Fibroblast of lung (primary cell): ENCODE measurements at regions not wholly inside any gene's neighbourhood (a gene's known extent, or its start where the extent isn't known, plus 50 kb on each side); places are given as distances from the start of the nearest gene placed in this dataset.

Experiments used
- DNase-seq, 2 donors: peaks; one replicate each; pipeline versions ENCODE4 v3.0.0 to v3.0.0-alpha.2; 2010; ENCODE audit warnings: low read depth in 2 of 2
- H2AFZ ChIP-seq: 2 replicates; pipeline ENCODE4 v1.5.1; 2012; ENCODE audit warnings: low read length, control low read depth, inconsistent platforms
- H3K27ac ChIP-seq: 2 replicates; pipeline ENCODE4 v1.5.1; 2011; ENCODE audit warnings: low read length, control low read depth; ENCODE audit not compliant: insufficient read depth
- H3K27me3 ChIP-seq: 2 replicates; pipeline ENCODE4 v1.5.1; 2011; ENCODE audit warnings: mild to moderate bottlenecking, low read length; ENCODE audit not compliant: control insufficient read depth, insufficient read depth
- H3K36me3 ChIP-seq: 2 replicates; pipeline ENCODE4 v1.5.1; 2011; ENCODE audit warnings: low read length; ENCODE audit not compliant: control insufficient read depth, insufficient read depth
- H3K4me1 ChIP-seq: 2 replicates; pipeline ENCODE4 v1.5.1; 2011; ENCODE audit warnings: low read length; ENCODE audit not compliant: control insufficient read depth, insufficient read depth; ENCODE audit errors: extremely low read depth
- H3K4me2 ChIP-seq: 2 replicates; pipeline ENCODE4 v1.5.1; 2011; ENCODE audit warnings: low read length, control low read depth; ENCODE audit not compliant: insufficient read depth; ENCODE audit errors: extremely low read depth
- H3K4me3 ChIP-seq, 4 experiments: fragments of 200-600 bp in 1 of 4; sonication (generic) in 1 of 4; replicated peaks in 1 of 4; 2 replicates each; pipeline ENCODE4 v1.5.1; 2011 to 2016; ENCODE audit warnings: low read length in 4 of 4, low read depth in 3 of 4, mild to moderate bottlenecking in 3 of 4, control low read depth in 2 of 4, inconsistent platforms in 1 of 4, mixed read lengths in 1 of 4; ENCODE audit not compliant: insufficient read depth in 1 of 4; ENCODE audit errors: control extremely low read depth in 1 of 4
- H3K79me2 ChIP-seq: 2 replicates; pipeline ENCODE4 v1.5.1; 2012; ENCODE audit warnings: mild to moderate bottlenecking, low read length, inconsistent platforms; ENCODE audit not compliant: control insufficient read depth, insufficient read depth
- H3K9ac ChIP-seq: 2 replicates; pipeline ENCODE4 v1.5.1; 2011; ENCODE audit warnings: mild to moderate bottlenecking, low read length, control low read depth; ENCODE audit not compliant: insufficient read depth
- H3K9me3 ChIP-seq: 2 replicates; pipeline ENCODE4 v1.5.1; 2012; ENCODE audit warnings: low read depth, low read length; ENCODE audit not compliant: control insufficient read depth, insufficient read depth
- H4K20me1 ChIP-seq: 2 replicates; pipeline ENCODE4 v1.5.1; 2011; ENCODE audit warnings: low read length; ENCODE audit not compliant: control insufficient read depth, insufficient read depth; ENCODE audit errors: extremely low read depth
- CTCF ChIP-seq, 2 donors: IDR thresholded peaks in 1 of 2; conservative IDR thresholded peaks in 1 of 2; 1 replicate in 1 of 2; 2 replicates in 1 of 2; pipeline ENCODE4 v1.5.1; 2011 to 2012; ENCODE audit warnings: low read length in 2 of 2, control low read depth in 1 of 2, inconsistent platforms in 1 of 2, low read depth in 1 of 2, mild to moderate bottlenecking in 1 of 2
- EZH2 ChIP-seq: IDR thresholded peaks from 2 replicates; pipeline ENCODE4 v1.5.1; 2012; ENCODE audit warnings: low read length, control low read depth, mild to moderate bottlenecking; ENCODE audit errors: missing control alignments

GRCh38 chr11:13876423-13876822 lies 86.1 kb upstream of the SPON1 start:
- no peaks in the 10 kb centered on the region for H3K79me2 ChIP-seq
- no peak overlapping the region for H3K4me2 ChIP-seq
- no peaks in the 10 kb centered on the region for H3K4me1 ChIP-seq
- no peaks in the 10 kb centered on the region for H3K27me3 ChIP-seq
- H3K27ac ChIP-seq: no peak overlapping the region
- TF ChIP-seq CTCF (conservative IDR thresholded peaks at IDR 0.05 in 1 of 2, IDR thresholded peaks at IDR 0.05 in 1 of 2; ENCODE audit: low read depth in 1 of 2, low read length in 2 of 2) (no peak), EZH2 (no peak)
- no peak overlapping the region for H2AFZ ChIP-seq
- no peaks in the 10 kb centered on the region for H4K20me1 ChIP-seq
- H3K9ac ChIP-seq: no peak overlapping the region
- no peak for DNase-seq
- no peaks in the 10 kb centered on the region for H3K9me3 ChIP-seq
- no peaks in the 10 kb centered on the region for H3K36me3 ChIP-seq
- no peak overlapping the region for H3K4me3 ChIP-seq

DNA sequence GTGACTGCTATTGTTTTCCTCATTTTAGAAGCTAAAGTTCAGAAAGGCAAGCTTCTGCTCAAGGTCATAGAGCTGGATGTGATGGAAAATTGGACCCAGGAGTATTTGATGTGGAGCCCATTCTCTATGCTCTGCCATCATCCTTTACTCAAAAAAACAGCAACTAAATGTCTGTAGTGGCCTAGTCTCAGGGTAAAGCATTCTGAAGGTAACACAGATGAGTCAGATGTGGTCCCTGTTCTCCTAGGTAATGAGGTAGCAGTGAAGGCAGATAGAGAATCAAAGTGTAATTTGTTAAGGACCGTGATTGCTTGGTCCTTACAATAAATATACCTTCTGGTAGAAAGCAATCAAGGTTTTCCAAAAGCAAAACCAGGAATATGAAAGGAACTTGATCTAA lies 84.4 kb upstream of the SPON1 start:
- Histone ChIP-seq H3K9me3 (no peaks in the 10 kb centered on the region), H3K4me2 (no peak overlapping the region), H2AFZ (no peak overlapping the region), H3K36me3 (no peaks in the 10 kb centered on the region), H3K4me1 (no peaks in the 10 kb centered on the region), H3K27me3 (no peaks in the 10 kb centered on the region), H4K20me1 (no peaks in the 10 kb centered on the region), H3K9ac (no peak overlapping the region), H3K79me2 (no peaks in the 10 kb centered on the region), H3K4me3 (no peak overlapping the region), H3K27ac (no peak overlapping the region)
- no peak for TF ChIP-seq CTCF (conservative IDR thresholded peaks at IDR 0.05 in 1 of 2, IDR thresholded peaks at IDR 0.05 in 1 of 2; ENCODE audit: low read depth in 1 of 2, low read length in 2 of 2)
- no peak for TF ChIP-seq EZH2
- no peak for DNase-seq

DNA sequence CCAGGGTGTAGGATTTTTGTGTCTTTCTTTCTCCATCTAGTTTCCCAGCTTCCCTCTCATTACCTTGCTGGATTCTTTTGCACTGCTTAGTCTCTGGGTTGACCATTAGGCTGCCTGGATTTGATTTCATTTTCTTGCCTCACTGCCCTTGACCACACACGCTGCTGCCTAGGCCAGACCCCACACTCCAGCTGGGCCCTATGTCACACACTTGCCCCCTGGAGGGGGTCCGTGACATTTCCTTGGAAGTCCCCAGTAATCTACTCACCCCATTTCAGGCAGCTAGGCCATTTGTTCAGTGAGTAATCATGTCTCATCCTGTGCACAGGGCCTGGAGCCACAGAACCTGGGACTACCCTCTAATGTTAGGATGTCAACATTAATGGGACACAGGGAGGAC lies 81.9 kb upstream of the SPON1 start:
- Histone ChIP-seq H3K4me3 (no peak overlapping the region), H3K4me2 (no peak overlapping the region), H3K4me1 (no peaks in the 10 kb centered on the region), H2AFZ (no peak overlapping the region), H3K9ac (no peak overlapping the region), H3K27me3 (no peaks in the 10 kb centered on the region), H3K36me3 (no peaks in the 10 kb centered on the region), H3K9me3 (no peaks in the 10 kb centered on the region), H4K20me1 (no peaks in the 10 kb centered on the region), H3K27ac (no peak overlapping the region), H3K79me2 (no peaks in the 10 kb centered on the region)
- no peak for DNase-seq
- no peak for TF ChIP-seq EZH2
- TF ChIP-seq CTCF (conservative IDR thresholded peaks at IDR 0.05 in 1 of 2, IDR thresholded peaks at IDR 0.05 in 1 of 2; ENCODE audit: low read depth in 1 of 2, low read length in 2 of 2): no peak
